ENCODE measurements at regions not wholly inside any gene's neighbourhood (a gene's known extent, or its start where the extent isn't known, plus 50 kb on each side); places are given as distances from the start of the nearest gene placed in this dataset.

DNA sequence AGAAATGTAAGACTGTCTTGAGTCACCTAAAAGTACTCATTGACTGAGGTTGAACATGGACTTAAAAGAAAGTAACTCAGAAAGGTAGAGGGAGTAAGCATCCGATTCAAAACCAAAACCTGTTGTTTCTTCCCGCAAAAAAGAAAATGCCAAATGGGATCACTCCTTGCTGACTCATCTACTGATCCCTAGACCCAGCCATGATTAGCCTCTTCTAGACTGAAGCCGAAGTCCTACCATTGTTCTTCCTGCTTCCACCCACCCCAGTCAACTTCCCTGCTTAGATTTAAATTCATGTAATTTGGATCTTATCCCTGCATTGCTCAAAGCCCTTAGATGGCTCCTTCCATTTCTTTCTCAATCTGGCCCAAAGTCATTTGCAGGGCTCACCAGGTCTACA, 760.5 kb upstream of the SOX9 start:
- no peaks in the 10 kb centered on the region for H3K27me3 Mint-ChIP-seq
- no peaks in the 10 kb centered on the region for H3K36me3 ChIP-seq (replicated peaks in 1 of 2; ENCODE audit: control extremely low read depth in 1 of 2, control insufficient read depth in 1 of 2, extremely low read depth in 1 of 2, insufficient read depth in 2 of 2, low read length in 1 of 2)
- DNase-seq: no peak
- no peaks in the 10 kb centered on the region for H3K27me3 ChIP-seq (replicated peaks in 1 of 4; ENCODE audit: control extremely low read depth in 1 of 4, control insufficient read depth in 3 of 4, insufficient read depth in 4 of 4, low read length in 3 of 4)
- no peaks in the 10 kb centered on the region for H3K79me2 ChIP-seq (ENCODE audit: control insufficient read depth, insufficient read depth, low read length)
- peaks cover 6% of the 10 kb centered on the region for H3K9me3 Mint-ChIP-seq (ENCODE audit: insufficient read depth)
- no peak overlapping the region for H3K9ac ChIP-seq (ENCODE audit: low read length)
- H3K27ac Mint-ChIP-seq: no peak overlapping the region
- no peak for TF ChIP-seq EZH2 (IDR thresholded peaks at IDR 0.05; ENCODE audit: borderline replicate concordance, insufficient read depth, low read depth, low read length, poor library complexity, severe bottlenecking)
- TF ChIP-seq, protein P1, sequence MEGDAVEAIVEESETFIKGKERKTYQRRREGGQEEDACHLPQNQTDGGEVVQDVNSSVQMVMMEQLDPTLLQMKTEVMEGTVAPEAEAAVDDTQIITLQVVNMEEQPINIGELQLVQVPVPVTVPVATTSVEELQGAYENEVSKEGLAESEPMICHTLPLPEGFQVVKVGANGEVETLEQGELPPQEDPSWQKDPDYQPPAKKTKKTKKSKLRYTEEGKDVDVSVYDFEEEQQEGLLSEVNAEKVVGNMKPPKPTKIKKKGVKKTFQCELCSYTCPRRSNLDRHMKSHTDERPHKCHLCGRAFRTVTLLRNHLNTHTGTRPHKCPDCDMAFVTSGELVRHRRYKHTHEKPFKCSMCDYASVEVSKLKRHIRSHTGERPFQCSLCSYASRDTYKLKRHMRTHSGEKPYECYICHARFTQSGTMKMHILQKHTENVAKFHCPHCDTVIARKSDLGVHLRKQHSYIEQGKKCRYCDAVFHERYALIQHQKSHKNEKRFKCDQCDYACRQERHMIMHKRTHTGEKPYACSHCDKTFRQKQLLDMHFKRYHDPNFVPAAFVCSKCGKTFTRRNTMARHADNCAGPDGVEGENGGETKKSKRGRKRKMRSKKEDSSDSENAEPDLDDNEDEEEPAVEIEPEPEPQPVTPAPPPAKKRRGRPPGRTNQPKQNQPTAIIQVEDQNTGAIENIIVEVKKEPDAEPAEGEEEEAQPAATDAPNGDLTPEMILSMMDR (IDR thresholded peaks at IDR 0.05): no peak
- H3K4me1 ChIP-seq (ENCODE audit: control insufficient read depth in 2 of 2, insufficient read depth in 2 of 2, low read length in 2 of 2): no peaks in the 10 kb centered on the region
- no peak overlapping the region for H3K4me2 ChIP-seq (replicated peaks; ENCODE audit: low read depth, low read length, poor library complexity, severe bottlenecking)
- no peak overlapping the region for H2AFZ ChIP-seq (ENCODE audit: insufficient read depth, low read depth, low read length, poor library complexity, severe bottlenecking)
- no peaks in the 10 kb centered on the region for H3K4me1 Mint-ChIP-seq
- no peak overlapping the region for H3K27ac ChIP-seq (ENCODE audit: low read length in 2 of 2)
- 88% methylated on average over 2 of the region's 3 CpGs for WGBS (ENCODE audit: insufficient coverage)
- intact Hi-C loops (cut with micrococcal nuclease): no loop called here
- H3K4me3 Mint-ChIP-seq: no peak overlapping the region
- no peak overlapping the region for H3K4me3 ChIP-seq (ENCODE audit: control extremely low read depth in 1 of 5, extremely low read depth in 1 of 5, insufficient read depth in 1 of 5, low read depth in 2 of 5, low read length in 4 of 5)
- H3K9me3 ChIP-seq (ENCODE audit: control extremely low read depth in 1 of 3, control insufficient read depth in 2 of 3, insufficient read depth in 1 of 3, low read length in 2 of 3): peaks cover 0 to 7% (median 2%) of the 10 kb centered on the region in 3 donors
- ATAC-seq (ENCODE audit: low read depth): no peak
- ChIA-PET CTCF (no interaction called here), POLR2A (no interaction called here)
- no peaks in the 10 kb centered on the region for H4K20me1 ChIP-seq (ENCODE audit: control insufficient read depth, insufficient read depth, low read length, poor library complexity, severe bottlenecking)

DNA sequence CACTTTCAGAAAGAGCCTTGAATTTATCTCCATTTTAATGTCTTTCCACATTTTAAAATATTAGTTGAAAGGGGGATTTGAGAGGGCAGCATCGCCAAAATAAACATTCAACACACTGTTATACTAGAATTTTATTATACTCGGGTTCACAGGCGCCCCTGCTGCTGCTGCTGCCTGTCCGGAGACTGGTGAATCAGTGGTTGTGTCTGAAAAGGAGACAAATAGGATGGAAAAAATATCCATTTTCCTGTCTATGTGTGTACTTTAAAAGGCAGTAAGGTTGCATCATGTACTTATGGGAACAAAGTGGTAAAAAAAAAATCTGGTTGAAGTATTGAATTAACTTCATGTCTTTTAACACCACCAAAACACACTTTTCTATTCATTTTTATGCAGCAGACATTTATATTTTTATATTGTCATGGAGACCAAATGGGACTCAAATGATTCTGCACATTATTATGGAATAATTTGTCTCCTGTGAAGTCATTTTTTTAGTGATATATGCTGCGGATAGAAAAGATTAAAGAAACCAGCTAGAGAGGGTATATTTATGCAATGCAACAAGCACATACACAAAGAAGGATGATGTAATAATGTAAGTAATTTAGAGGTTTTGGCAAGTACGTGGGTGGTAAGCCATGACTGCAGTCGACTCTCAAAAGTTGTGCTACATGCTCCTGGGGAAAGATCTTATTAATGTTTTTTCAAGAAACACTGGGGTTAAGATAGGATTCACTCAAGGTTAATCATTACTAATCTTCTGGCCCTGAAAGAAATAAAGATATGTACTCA, 759.0 kb upstream of the SOX9 start:
- CTCF ChIA-PET: no interaction called here
- Histone ChIP-seq H2AFZ (ENCODE audit: insufficient read depth, low read depth, low read length, poor library complexity, severe bottlenecking) (no peak overlapping the region), H3K79me2 (ENCODE audit: control insufficient read depth, insufficient read depth, low read length) (no peaks in the 10 kb centered on the region), H3K36me3 (replicated peaks in 1 of 2; ENCODE audit: control extremely low read depth in 1 of 2, control insufficient read depth in 1 of 2, extremely low read depth in 1 of 2, insufficient read depth in 2 of 2, low read length in 1 of 2) (no peaks in the 10 kb centered on the region), H3K9me3 (ENCODE audit: control extremely low read depth in 1 of 3, control insufficient read depth in 2 of 3, insufficient read depth in 1 of 3, low read length in 2 of 3) (peaks cover 0 to 7% (median 2%) of the 10 kb centered on the region in 3 donors), H3K27me3 (replicated peaks in 1 of 4; ENCODE audit: control extremely low read depth in 1 of 4, control insufficient read depth in 3 of 4, insufficient read depth in 4 of 4, low read length in 3 of 4) (no peaks in the 10 kb centered on the region), H3K27ac (ENCODE audit: low read length in 2 of 2) (no peak overlapping the region), H3K4me2 (replicated peaks; ENCODE audit: low read depth, low read length, poor library complexity, severe bottlenecking) (no peak overlapping the region), H3K9ac (ENCODE audit: low read length) (no peak overlapping the region), H3K4me1 (ENCODE audit: control insufficient read depth in 2 of 2, insufficient read depth in 2 of 2, low read length in 2 of 2) (no peaks in the 10 kb centered on the region), H3K4me3 (ENCODE audit: control extremely low read depth in 1 of 5, extremely low read depth in 1 of 5, insufficient read depth in 1 of 5, low read depth in 2 of 5, low read length in 4 of 5) (no peak overlapping the region), H4K20me1 (ENCODE audit: control insufficient read depth, insufficient read depth, low read length, poor library complexity, severe bottlenecking) (no peaks in the 10 kb centered on the region)
- TF ChIP-seq, protein P1 (IDR thresholded peaks at IDR 0.05): no peak
- TF ChIP-seq EZH2 (IDR thresholded peaks at IDR 0.05; ENCODE audit: borderline replicate concordance, insufficient read depth, low read depth, low read length, poor library complexity, severe bottlenecking): no peak
- intact Hi-C loops (cut with micrococcal nuclease): no loop called here
- POLR2A ChIA-PET: no interaction called here
- no peak overlapping the region for H3K27ac Mint-ChIP-seq
- no peak for DNase-seq
- no peaks in the 10 kb centered on the region for H3K27me3 Mint-ChIP-seq
- H3K9me3 Mint-ChIP-seq (ENCODE audit: insufficient read depth): peaks cover 6% of the 10 kb centered on the region
- H3K4me3 Mint-ChIP-seq: no peak overlapping the region
- WGBS (ENCODE audit: insufficient coverage): no CpG with 5 or more reads among the region's 7 CpGs
- H3K4me1 Mint-ChIP-seq: no peaks in the 10 kb centered on the region
- no peak for ATAC-seq (ENCODE audit: low read depth)

Measured in B cell (primary cell).